ENCODE measurements at regions not wholly inside any gene's neighbourhood (a gene's known extent, or its start where the extent isn't known, plus 50 kb on each side); places are given as distances from the start of the nearest gene placed in this dataset.
"Not testable (repeated sequence)": the region's sequence is repeated elsewhere in the genome, so short reads cannot be mapped to it uniquely, and the experiment has no call there.

- DNase-seq (ENCODE audit: low read depth) = no peak
- H3K4me3 ChIP-seq (ENCODE audit: low read length) = no peak overlapping the region
- no peak for TF ChIP-seq CTCF (conservative IDR thresholded peaks at IDR 0.05; ENCODE audit: low read length)
Measured at GRCh38 chr9:6142799-6143454, 72.7 kb upstream of the IL33 start.

- not testable (repeated sequence) for H3K4me3 ChIP-seq (ENCODE audit: low read length); DNase-seq (ENCODE audit: low read depth)
Measured at GRCh38 chr9:6135780-6136179, 79.8 kb upstream of the IL33 start.

- H3K4me3 ChIP-seq (ENCODE audit: low read length) = no peak overlapping the region
- peak; percentile 59 for DNase-seq (ENCODE audit: low read depth)
- no peak for TF ChIP-seq CTCF (conservative IDR thresholded peaks at IDR 0.05; ENCODE audit: low read length)
Measured at GRCh38 chr9:6134661-6135180, 80.9 kb upstream of the IL33 start.

- peak; percentile 56 for DNase-seq (ENCODE audit: low read depth)
- TF ChIP-seq CTCF (conservative IDR thresholded peaks at IDR 0.05; ENCODE audit: low read length) = no peak
- H3K4me3 ChIP-seq (ENCODE audit: low read length) = no peak overlapping the region
Measured at GRCh38 chr9:6133346-6134063, 82.1 kb upstream of the IL33 start.

- no peak for TF ChIP-seq CTCF (conservative IDR thresholded peaks at IDR 0.05; ENCODE audit: low read length)
- no peak for DNase-seq (ENCODE audit: low read depth)
- no peak overlapping the region for H3K4me3 ChIP-seq (ENCODE audit: low read length)
Measured at GRCh38 chr9:6132650-6133049, 83.0 kb upstream of the IL33 start.

GRCh38 chr9:6128030-6128429 lies 87.6 kb upstream of the IL33 start:
- no peak overlapping the region for H3K4me3 ChIP-seq (ENCODE audit: low read length)
- DNase-seq (ENCODE audit: low read depth) = no peak
- TF ChIP-seq CTCF (conservative IDR thresholded peaks at IDR 0.05; ENCODE audit: low read length) = no peak

- DNase-seq (ENCODE audit: low read depth) = no peak
- no peak overlapping the region for H3K4me3 ChIP-seq (ENCODE audit: low read length)
- no peak for TF ChIP-seq CTCF (conservative IDR thresholded peaks at IDR 0.05; ENCODE audit: low read length)
Measured at GRCh38 chr9:6126377-6126776, 89.2 kb upstream of the IL33 start.

All from AG10803 (cell line).